HG02938 (cell line): ENCODE measurements at regions not wholly inside any gene's neighbourhood (a gene's known extent, or its start where the extent isn't known, plus 50 kb on each side); places are given as distances from the start of the nearest gene placed in this dataset.

Experiments
- ATAC-seq: cut with Tn5 transposase; IDR thresholded peaks from one replicate; pipeline ENCODE4 v1.9.1; 2021; ENCODE audit warnings: mild to moderate bottlenecking, moderate library complexity; ENCODE audit not compliant: unreplicated experiment

DNA sequence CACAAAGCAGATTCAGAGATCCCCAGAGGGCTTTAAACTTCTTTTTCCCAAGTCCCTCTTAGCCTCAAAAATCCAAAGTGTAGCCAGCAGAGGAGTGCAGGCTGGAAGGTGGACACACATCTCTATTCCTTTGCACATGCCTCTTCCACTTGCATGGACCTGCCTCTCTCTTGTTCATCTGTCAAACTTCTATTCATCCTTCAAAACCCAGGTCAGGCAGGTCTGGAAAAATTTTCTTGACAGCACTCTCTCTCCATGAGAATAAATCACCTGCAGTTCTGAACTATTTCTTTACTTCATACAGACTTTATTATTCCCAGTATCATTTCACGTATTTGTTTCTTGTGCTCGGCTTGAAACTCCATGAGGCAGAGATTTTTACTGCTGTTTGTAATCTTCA lies 127.5 kb downstream of the SS18 start:
- no peak for ATAC-seq

DNA sequence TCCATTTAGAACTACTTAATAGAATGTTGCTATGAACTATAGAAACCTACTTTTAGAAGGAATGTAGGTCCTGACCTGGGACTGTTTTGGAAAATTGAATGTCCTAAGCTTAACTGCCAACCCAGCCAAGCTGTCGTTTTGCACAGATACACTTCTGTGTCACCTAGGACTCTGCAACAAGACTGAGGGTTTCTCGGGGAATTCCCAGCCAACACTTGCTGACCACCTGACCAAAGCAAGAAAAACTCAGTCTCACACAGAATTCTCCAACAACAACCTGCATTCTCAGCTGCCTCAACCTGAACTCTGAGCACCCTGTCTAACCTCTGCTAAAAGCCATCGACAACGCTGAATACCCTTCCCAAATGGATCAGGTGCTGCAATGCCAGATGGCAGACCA lies 128.2 kb downstream of the SS18 start:
- no peak for ATAC-seq

DNA sequence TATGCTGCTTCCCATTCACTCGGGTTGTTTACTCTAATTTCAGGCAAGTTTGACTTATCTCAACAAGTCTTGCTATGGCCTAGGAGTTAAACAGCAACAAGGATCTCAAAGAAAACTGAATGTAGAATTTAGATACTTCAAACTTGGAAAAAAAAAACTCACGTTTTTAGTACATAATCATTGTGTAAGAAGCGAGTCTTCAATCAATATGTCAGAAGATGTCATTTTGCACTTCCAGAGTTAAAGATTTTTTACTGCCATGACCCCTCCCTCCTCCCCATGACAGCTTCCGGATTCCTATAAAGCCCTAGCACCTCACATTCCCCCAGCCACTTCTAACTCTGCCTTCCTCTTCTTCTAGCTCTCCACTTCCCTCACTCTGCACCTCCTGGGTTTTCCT lies 133.4 kb downstream of the SS18 start:
- no peak for ATAC-seq

DNA sequence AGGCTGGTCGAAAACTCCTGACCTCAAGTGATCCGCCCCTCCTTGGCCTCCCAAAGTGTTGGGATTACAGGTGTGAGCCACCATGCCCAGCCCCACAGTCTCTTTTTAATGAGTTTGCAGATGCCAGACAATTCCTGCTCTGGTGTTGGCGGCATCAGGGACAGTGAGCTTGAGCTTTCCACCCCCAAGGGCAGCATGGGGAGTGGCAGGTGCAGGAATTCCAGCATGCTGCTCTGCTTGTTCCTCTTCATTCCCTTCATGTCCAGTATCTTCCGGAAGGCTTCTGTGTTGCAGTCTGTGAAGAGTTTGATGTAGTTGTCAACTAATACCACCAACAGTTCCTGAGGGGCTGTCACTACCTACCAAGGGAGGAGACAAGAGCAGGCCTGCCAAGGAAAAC lies 137.3 kb downstream of the SS18 start:
- ATAC-seq, result no peak

DNA sequence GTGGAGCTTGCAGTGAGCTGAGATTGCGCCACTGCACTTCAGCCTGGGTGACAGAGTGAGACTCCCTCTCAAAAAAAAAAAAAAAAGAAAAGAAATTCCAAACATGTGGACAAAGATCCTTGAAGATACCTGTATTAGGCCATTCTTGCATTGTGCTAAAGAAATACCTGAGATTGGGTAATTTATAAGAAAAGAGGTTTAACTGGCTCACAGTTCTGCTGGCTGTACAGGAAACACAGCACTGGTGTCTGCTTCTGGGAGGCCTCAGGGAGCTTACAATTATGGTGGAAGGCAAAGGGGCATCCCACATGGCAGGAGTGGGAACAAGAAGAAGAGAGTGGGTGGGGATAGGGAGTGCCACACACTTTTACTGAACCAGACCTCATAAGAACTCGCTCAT lies 140.1 kb downstream of the SS18 start:
- no peak for ATAC-seq

DNA sequence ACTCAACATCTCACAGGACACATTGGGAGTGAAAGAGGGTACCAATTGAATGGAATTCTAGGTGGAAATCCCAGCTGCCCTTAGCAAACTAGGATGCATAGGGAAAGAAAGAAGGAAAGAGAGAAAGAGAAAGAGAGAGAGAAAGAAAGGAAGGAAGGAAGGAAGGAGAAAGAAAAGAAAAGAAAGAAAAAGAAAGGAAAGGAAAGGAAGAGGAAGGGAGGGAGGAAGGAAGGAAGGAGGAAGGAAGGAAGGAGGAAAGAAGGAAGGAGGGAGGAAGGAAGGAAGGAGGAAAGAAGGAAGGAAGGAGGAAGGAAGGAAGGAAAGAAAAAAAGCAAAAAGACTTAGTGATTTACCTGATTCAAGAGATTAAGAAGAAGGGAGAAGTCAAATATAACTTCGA lies 143.9 kb downstream of the SS18 start:
- ATAC-seq, result no peak

DNA sequence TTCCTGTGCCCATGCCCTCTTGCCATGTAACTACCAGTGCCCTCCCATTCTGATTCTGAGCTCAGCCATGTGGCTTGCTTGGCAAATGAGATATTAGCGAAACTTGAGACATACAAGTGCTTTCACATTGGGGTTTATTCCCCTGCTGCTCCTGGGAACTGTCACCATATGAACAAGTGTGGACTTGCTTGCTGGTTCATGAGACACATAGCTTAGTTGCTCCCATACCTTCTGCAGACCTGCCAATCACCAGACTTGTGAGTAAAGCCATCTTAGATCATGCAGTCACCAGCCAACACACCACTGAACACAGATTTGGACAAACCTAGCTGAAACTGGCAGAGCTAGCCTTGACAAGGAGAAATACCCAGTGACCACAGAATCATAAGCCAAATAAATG lies 155.1 kb downstream of the SS18 start:
- ATAC-seq, result no peak

DNA sequence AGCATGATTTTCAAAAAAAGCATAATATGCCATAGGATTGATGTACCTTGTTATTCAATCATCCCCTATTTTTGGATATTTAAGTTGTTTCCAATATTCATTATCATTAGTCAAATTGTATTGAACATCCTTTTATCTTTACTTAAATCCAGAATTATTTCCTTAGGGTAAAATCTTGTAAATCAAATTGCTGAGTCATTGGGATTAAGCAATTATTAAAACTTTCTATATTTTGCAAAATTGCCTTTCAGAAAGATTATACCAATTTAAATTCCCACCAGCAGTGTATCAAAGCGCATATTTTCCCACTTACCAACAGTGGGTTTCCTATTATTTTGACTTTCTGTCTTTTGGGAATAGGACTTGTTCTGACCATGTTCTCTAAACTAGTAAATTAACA lies 159.3 kb downstream of the SS18 start:
- no peak for ATAC-seq

DNA sequence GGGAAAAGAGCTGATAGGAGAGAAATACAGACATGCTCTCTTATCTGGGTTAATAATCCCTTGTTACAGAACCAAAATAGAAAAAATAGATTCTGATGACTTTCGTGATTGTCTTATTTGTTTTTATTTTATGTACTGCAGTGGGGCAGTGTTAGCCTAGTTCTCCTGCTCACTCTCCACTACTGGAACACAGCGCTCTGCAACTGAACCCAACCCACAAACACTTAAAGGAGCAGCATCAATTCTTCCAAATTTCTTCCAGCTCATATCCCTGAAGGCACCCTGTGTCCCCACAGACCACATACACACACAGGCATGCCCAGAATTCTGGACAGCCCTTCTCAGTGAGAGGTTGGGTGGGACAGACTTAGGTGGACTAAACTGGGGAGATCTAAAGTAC lies 160.6 kb downstream of the SS18 start:
- no peak for ATAC-seq

DNA sequence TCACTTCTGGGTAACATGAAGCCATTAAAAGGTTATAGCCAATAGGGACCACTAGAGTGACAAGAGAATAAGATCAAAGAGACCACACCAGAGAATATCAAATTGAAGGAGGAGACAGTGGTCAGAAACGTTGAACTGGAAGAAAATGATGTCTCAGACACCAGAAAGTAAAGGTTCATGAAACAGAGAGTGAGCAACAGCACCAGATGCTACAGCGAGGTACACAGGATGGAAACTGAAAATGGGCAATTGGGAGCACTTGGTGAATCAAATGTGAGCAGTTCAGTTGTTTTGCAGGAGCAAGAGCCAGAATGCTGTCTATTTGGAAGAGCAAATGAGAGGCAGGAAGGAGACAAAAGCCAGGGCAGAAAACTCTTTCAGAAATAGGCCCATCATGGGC lies 162.6 kb downstream of the SS18 start:
- ATAC-seq, result no peak

DNA sequence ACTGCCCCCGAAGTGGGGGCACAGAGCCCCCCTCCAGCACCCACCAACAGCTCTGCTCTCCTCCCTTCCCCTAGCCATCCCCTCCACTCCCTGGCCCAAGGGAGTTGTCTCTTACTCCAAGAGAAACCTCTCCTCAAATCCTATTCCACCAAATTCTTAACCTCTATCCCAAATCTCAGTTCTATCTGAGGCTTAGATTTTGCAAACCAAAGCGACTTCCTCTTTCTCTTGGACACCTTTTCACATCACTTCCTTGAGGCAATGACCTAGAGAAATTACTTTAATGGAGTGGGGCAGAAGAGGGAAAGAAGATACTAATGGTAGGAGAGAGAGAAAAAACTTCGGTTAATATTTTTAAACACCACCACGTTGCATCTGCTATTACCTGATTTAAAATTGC lies 167.2 kb downstream of the SS18 start:
- ATAC-seq, result no peak

DNA sequence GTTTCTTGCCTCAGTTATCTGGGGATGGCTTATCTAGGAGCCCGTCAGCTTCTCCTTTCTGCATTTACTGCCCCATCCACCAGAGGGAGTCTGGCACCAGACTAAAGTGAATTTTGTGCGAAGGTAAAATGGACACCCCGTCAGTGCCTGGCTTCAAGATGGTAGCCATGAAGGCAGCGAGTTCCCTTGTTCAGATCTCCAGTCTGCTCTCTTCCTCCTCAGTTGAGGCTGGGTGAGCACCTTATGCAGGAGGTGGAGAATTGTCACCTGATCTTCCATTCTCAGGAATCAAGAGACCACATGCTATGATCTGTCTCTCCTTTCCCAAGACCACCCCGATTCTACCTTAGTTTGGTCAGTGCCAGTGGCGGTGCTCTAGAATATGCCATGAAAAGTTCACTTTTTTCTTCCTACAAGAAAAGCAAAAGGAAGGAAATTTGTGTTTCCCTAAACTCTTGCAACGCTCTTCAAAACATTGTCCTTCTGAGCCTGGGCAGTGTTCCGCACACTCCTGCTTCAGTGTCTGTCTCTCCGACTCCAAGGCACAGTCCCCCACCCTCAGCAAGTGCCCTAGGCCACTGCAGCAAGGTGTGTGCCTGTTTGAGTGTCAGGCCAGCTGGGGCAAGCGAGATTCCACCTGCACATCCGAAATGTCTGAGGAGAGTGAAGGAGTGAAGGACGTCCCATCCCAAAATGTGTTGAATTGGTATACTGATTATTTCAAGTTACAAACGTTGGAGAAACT lies 168.6 kb downstream of the SS18 start:
- ATAC-seq, result peak; percentile 76

DNA sequence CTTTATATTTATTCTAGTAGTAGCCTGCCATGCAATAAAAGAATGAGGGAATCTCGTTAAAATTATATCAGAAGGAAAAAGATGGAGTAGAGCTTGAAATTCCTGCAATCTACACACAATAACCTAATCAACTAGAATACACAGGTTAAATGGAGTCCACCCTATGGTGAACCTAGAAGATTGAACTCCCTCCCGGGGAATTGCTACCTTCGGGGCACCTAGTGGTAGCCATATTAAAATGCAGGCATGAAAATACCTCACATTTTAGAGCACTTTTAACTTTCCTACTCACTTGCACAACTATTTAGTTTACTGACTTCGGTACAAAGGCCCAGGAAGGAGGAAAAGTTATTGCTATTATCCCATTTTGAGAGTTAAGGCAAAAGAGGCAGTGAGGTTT lies 174.5 kb downstream of the SS18 start:
- ATAC-seq, result no peak

DNA sequence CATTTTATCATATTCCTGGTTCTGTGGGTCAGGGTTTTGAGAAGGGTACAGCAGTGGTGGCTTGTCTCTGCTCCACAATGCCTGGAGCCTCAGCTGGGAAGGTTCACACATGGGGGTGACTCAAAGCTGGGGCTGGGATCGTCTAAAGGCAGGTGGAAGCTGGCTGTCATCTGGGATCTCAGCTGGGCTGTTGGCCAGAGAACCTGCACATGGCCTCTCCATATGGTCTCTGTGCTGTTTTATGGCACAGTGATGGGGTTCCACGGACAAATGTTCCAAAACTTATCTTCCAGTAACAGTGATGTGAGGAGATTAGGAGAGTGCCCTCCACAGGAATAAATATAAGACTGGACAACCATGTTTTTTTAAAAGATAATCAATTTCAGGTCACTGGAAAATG lies 191.4 kb downstream of the SS18 start:
- no peak for ATAC-seq

DNA sequence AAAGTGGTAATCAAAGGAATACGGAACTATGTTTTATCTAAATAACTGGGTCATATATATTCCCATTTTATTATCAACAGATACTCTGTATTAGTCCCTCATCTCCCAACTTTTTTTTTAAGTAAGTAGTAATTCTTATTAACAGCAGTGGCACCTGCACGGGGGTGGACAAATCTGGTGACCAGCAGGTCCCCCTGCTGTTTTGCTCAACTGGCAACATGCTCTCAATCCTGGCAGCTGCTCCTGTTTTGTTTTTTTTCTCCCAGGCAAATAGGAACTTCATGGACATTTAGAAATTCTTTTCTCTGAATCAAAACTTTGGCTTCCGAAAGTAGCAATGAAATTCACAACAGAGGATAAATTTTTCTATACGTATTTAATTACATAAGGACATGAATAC lies 193.5 kb downstream of the SS18 start:
- no peak for ATAC-seq

DNA sequence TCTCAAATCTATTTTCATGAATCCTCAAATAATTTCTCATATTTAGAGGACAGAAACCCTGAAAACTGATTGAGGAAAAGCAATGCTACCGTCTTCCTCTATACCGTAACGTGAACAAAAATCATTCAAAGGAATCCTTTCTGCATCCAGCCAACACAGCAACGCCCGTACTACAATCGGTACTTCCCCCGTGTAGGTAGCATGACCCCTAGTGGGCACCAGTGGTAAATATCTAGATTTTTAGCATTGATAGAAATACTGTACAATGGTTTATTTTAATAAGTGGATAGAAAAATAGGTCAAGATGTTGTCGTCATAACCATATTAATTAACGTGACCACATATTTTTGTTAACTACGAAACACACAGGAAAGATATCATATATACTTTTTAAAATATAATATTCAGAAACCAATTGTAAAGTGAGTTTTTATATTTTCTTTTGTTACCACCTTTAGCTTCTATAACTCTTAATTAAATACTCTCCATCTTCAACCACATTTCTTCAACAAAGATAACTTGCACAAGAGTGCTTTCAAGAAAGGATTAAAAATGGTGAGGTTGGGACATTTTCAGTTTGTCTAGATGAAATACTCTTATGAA lies 194.1 kb downstream of the SS18 start:
- ATAC-seq, result no peak

DNA sequence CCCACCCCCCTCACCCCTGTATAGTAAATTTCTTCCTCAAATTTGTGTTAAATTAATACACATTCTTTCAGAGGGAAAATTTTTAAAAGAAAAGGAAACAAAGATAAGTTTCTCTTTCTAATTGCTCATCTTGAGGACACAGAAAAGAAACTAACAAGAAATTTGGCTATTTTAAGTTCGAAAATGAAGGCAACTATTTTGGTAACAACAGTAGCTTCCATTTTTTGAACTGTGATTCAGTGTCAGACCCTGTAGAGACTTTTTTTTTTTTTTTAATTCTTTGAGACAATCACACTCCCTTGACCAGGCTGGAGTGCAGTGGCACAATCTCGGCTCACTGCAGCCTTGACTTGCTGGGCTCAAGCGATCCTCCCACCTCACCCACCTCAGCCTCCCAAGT lies 194.9 kb downstream of the SS18 start:
- ATAC-seq, result no peak

DNA sequence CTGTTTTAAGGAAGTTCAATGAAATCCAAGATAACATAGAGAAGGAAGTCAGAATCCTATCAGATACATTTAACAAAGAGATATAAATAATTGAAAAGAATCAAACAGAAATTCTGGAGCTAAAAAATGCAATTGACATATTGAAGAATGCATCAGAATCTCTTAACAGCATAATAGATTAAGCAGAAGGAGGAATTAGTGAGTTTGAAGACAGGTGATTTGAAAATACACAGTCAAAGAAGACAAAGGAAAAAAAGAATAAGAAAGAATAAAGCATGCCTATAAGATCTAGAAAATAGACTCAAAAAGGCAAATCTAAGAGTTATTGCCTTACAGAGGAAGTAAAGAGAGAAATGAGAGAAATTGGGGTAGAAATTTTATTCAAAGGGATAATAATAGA lies 204.1 kb downstream of the SS18 start:
- no peak for ATAC-seq

DNA sequence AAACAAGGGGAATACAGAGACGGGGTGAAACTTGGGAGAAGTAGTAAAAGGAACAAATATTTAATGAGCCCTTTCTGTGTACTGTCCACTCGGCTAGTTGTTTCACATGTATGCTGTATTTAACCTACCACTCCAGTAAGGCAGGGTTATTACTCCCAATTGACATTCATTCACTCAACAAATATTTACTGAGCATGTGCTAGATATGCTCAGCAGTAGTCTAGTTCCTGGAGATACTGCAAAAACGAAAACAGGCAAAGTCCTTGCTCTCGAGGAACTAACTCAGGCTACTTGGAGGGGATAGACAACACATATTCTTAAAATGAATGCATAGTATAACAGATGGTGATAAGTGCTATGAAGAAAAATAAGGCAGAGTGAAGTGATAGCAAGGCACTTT lies 207.3 kb downstream of the SS18 start:
- ATAC-seq, result no peak

DNA sequence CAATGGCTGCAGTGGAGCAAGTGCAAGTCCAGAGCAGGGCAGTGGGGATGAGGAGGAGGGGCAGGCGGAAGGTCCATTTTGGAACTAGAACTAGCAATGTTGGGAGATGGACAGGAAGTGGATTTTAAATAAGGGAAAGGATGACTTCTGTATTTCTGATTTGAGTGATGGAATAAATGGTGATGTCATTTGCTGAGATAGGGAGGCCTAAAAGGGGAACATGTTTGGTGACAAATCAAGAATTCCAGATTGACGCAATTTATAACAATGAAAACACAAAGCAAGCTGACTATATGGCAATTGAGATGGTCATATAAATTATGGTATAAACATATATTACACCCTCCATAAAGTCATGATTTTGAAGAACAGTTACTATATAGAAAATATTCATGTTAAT lies 209.3 kb downstream of the SS18 start:
- no peak for ATAC-seq

DNA sequence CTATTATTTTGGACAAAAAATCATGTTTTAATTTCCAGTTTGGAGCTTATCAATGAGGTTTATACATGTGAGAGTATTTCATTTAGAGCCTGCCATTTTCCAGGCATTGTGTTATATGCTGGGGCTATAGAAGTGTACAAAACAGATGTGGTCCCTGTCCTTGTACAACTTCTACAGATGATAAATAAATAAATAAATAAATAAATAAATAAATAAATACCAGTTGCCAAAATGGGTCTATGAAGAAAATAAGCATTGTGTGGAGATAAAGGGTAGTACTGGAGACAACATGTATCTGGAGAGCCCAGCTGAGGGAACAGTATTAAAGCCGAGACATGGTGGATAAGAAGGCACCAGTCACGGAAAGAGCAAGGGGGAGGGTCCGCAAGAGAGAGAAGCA lies 210.0 kb downstream of the SS18 start:
- ATAC-seq, result no peak

DNA sequence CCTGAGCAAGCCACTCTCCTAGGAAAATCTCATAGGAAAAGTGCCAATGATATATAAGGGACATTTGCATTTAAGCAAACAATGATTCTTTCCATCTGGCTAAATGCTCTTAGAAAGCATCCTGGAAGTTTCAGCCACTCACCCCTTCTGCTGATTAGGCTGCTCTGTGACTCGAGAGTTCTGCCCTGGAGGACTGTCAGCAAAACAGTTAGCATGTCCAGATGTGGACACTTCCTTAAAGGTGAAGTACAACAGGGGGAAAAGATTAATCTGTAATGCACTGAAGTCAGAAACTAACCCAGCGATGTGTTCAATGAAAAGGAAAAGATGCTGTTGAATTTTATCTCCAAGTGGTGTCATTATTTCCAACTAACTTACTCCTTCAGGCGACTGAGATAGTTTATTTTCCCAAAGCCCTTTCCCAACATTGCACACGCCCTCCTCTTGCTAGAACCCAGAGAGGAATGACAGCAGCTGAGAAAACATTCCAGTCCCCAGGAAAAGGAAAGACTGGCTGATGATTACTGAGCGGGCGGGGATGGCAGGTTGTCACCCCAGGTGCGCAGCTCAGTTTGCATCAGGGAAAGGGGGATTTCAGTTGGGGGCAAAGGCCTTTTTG lies 214.0 kb downstream of the SS18 start:
- no peak for ATAC-seq
